IMR-90 (cell line): ENCODE measurements at regions not wholly inside any gene's neighbourhood (a gene's known extent, or its start where the extent isn't known, plus 50 kb on each side); places are given as distances from the start of the nearest gene placed in this dataset.

Source experiments
- ATAC-seq: fragments of 200-7000 bp; cut with Tn5 transposase; 2 replicates; pipeline ENCODE4 v1.9.1; 2020; ENCODE audit warnings: low read depth, mild to moderate bottlenecking, moderate library complexity
- BruUV-seq: library from RNA; stranded (reverse); fragments of 400-500 nt; replicated peaks from 2 replicates; lab custom pipeline; 2021; lab: Mats Ljungman, UMichigan
- CTCF ChIA-PET: fragments of 300-600 bp; formaldehyde crosslinking; extraction: SDS; loops from one replicate; lab custom pipeline; 2021; ENCODE audit warnings: antibody characterized with exemption; lab: Yijun Ruan, JAX
- POLR2A ChIA-PET: fragments of 300-600 bp; sonication (Branson Sonifier 250); formaldehyde crosslinking; loops from one replicate; lab custom pipeline; 2022; ENCODE audit warnings: antibody characterized with exemption; ENCODE audit not compliant: unreplicated experiment; lab: Charles Lee
- DNase-seq: peaks from one replicate; pipeline ENCODE4 v3.0.0; 2013
- H2AFZ ChIP-seq: replicated peaks from 2 replicates; pipeline ENCODE3; 2013; ENCODE audit warnings: low read length, mild to moderate bottlenecking; ENCODE audit not compliant: poor library complexity
- H2AK5ac ChIP-seq: 2 replicates; pipeline ENCODE4 v1.6.1; 2013; ENCODE audit warnings: low read depth, low read length, inconsistent platforms
- H2AK9ac ChIP-seq: replicated peaks from 2 replicates; pipeline ENCODE3; 2013; ENCODE audit warnings: mild to moderate bottlenecking, low read depth, low read length, moderate library complexity; ENCODE audit not compliant: poor library complexity
- H2BK120ac ChIP-seq: 2 replicates; pipeline ENCODE4 v1.6.1; 2013; ENCODE audit warnings: low read depth, low read length, inconsistent platforms
- H2BK15ac ChIP-seq: 3 replicates; pipeline ENCODE4 v1.6.1; 2013; ENCODE audit warnings: low read depth, low read length, inconsistent platforms
- H2BK20ac ChIP-seq: 2 replicates; pipeline ENCODE4 v1.6.1; 2013; ENCODE audit warnings: low read depth, mild to moderate bottlenecking, inconsistent platforms, low read length, moderate library complexity
- H2BK5ac ChIP-seq: 2 replicates; pipeline ENCODE4 v1.6.1; 2013; ENCODE audit warnings: mild to moderate bottlenecking, low read depth, low read length, inconsistent platforms; ENCODE audit not compliant: poor library complexity, severe bottlenecking
- H3K14ac ChIP-seq: replicated peaks from 2 replicates; pipeline ENCODE4 v1.6.1; 2013; ENCODE audit warnings: low read depth, low read length, inconsistent platforms
- H3K18ac ChIP-seq: 2 replicates; pipeline ENCODE4 v1.6.1; 2013; ENCODE audit warnings: low read depth, low read length, control low read depth
- H3K23ac ChIP-seq: 2 replicates; pipeline ENCODE4 v1.6.1; 2013; ENCODE audit warnings: low read depth, low read length, inconsistent platforms
- H3K27ac ChIP-seq: 2 replicates; pipeline ENCODE4 v1.5.1; 2013; ENCODE audit warnings: mild to moderate bottlenecking, control low read depth, low read length; ENCODE audit not compliant: insufficient read depth
- H3K27me3 ChIP-seq: 2 replicates; pipeline ENCODE4 v1.6.1; 2013; ENCODE audit warnings: low read length; ENCODE audit not compliant: control insufficient read depth, insufficient read depth
- H3K36me3 ChIP-seq: 2 replicates; pipeline ENCODE4 v1.6.1; 2013; ENCODE audit warnings: low read length, mixed read lengths; ENCODE audit not compliant: control insufficient read depth, insufficient read depth
- H3K4ac ChIP-seq: 2 replicates; pipeline ENCODE4 v1.6.1; 2013; ENCODE audit warnings: low read depth, low read length, inconsistent platforms
- H3K4me1 ChIP-seq: 2 replicates; pipeline ENCODE4 v1.6.1; 2013; ENCODE audit warnings: low read length, mixed read lengths; ENCODE audit not compliant: control insufficient read depth, insufficient read depth
- H3K4me2 ChIP-seq: 2 replicates; pipeline ENCODE4 v1.6.1; 2013; ENCODE audit warnings: low read depth, mild to moderate bottlenecking, control low read depth, low read length, moderate library complexity
- H3K4me3 ChIP-seq: 2 replicates; pipeline ENCODE4 v1.5.1; 2013; ENCODE audit warnings: low read depth, mild to moderate bottlenecking, control low read depth, low read length, moderate library complexity; ENCODE audit not compliant: insufficient read depth
- H3K56ac ChIP-seq: 2 replicates; pipeline ENCODE4 v1.6.1; 2013; ENCODE audit warnings: low read length, inconsistent platforms; ENCODE audit not compliant: insufficient read depth; ENCODE audit errors: extremely low read depth
- H3K79me1 ChIP-seq, 2 experiments: 2 replicates each; pipeline ENCODE4 v1.6.1; 2013; ENCODE audit warnings: low read length in 2 of 2, inconsistent platforms in 1 of 2, low read depth in 1 of 2
- H3K9ac ChIP-seq: 2 replicates; pipeline ENCODE4 v1.6.1; 2013; ENCODE audit warnings: low read depth, low read length, control low read depth
- H3K9me1 ChIP-seq: 2 replicates; pipeline ENCODE4 v1.6.1; 2013; ENCODE audit warnings: low read length, inconsistent platforms; ENCODE audit not compliant: insufficient read depth
- H3K9me3 ChIP-seq: 2 replicates; pipeline ENCODE4 v1.6.1; 2013; ENCODE audit warnings: low read length; ENCODE audit not compliant: control insufficient read depth, insufficient read depth
- H4K20me1 ChIP-seq: 2 replicates; pipeline ENCODE4 v1.6.1; 2013; ENCODE audit warnings: low read length, inconsistent platforms; ENCODE audit not compliant: insufficient read depth
- H4K5ac ChIP-seq: 2 replicates; pipeline ENCODE4 v1.6.1; 2013; ENCODE audit warnings: mild to moderate bottlenecking, low read depth, low read length, control low read depth
- H4K8ac ChIP-seq, 2 experiments: 2 replicates each; pipeline ENCODE4 v1.6.1; 2013; ENCODE audit warnings: low read depth in 2 of 2, low read length in 2 of 2, control low read depth in 1 of 2, inconsistent platforms in 1 of 2
- H4K91ac ChIP-seq: 2 replicates; pipeline ENCODE4 v1.6.1; 2013; ENCODE audit warnings: low read depth, low read length, inconsistent platforms; ENCODE audit not compliant: insufficient read depth
- BHLHE40 ChIP-seq: fragments of 150-350 bp; IDR thresholded peaks from 2 replicates; pipeline ENCODE4 v1.6.1; 2016; ENCODE audit warnings: mild to moderate bottlenecking, low read depth, low read length
- CEBPB ChIP-seq: IDR thresholded peaks from 2 replicates; pipeline ENCODE4 v1.6.1; 2012; ENCODE audit warnings: low read depth, low read length, improper control_type of control experiment
- CHD1 ChIP-seq: IDR thresholded peaks from 2 replicates; pipeline ENCODE4 v1.6.1; 2012; ENCODE audit warnings: low read depth, low read length, improper control_type of control experiment
- CTCF ChIP-seq: conservative IDR thresholded peaks from 2 replicates; pipeline ENCODE4 v1.5.1; 2012; ENCODE audit warnings: mild to moderate bottlenecking, low read depth, low read length, improper control_type of control experiment
- ELK1 ChIP-seq: fragments of 150-350 bp; IDR thresholded peaks from 2 replicates; pipeline ENCODE4 v1.6.1; 2016; ENCODE audit warnings: low read depth, mild to moderate bottlenecking, low read length, moderate library complexity, borderline replicate concordance
- FOS ChIP-seq: fragments of 150-350 bp; IDR thresholded peaks from 2 replicates; pipeline ENCODE4 v1.6.1; 2016; ENCODE audit warnings: low read depth, low read length
- MAFK ChIP-seq: IDR thresholded peaks from 2 replicates; pipeline ENCODE4 v1.6.1; 2012; ENCODE audit warnings: low read depth, low read length, improper control_type of control experiment
- MAZ ChIP-seq: IDR thresholded peaks from 2 replicates; pipeline ENCODE4 v1.6.1; 2012; ENCODE audit warnings: low read depth, mild to moderate bottlenecking, low read length, improper control_type of control experiment, moderate library complexity, borderline replicate concordance
- MXI1 ChIP-seq: IDR thresholded peaks from 2 replicates; pipeline ENCODE4 v1.6.1; 2012; ENCODE audit warnings: low read depth, mild to moderate bottlenecking, low read length, moderate library complexity, borderline replicate concordance
- NFE2L2 ChIP-seq: fragments of 150-350 bp; IDR thresholded peaks from 2 replicates; pipeline ENCODE4 v1.6.1; 2016; ENCODE audit warnings: low read depth, mild to moderate bottlenecking, low read length
- POLR2A ChIP-seq: IDR thresholded peaks from 2 replicates; pipeline ENCODE4 v1.6.1; 2012; ENCODE audit warnings: mild to moderate bottlenecking, low read depth, low read length
- RAD21 ChIP-seq: IDR thresholded peaks from 2 replicates; pipeline ENCODE4 v1.6.1; 2012; ENCODE audit warnings: low read length, improper control_type of control experiment
- RCOR1 ChIP-seq: IDR thresholded peaks from 2 replicates; pipeline ENCODE4 v1.6.1; 2012; ENCODE audit warnings: mild to moderate bottlenecking, low read length, improper control_type of control experiment; ENCODE audit not compliant: insufficient replicate concordance
- RFX5 ChIP-seq: IDR thresholded peaks from 2 replicates; pipeline ENCODE4 v1.8.0; 2012; ENCODE audit warnings: low read depth, mild to moderate bottlenecking, low read length, moderate library complexity
- SMC3 ChIP-seq: fragments of 150-350 bp; IDR thresholded peaks from 2 replicates; pipeline ENCODE4 v1.6.1; 2016; ENCODE audit warnings: low read depth, mild to moderate bottlenecking, antibody characterized with exemption, low read length, moderate library complexity
- WGBS, 2 experiments: methylation state at CpG; one replicate each; pipeline versions ENCODE4 v1.1.5 to v1.1.7; 2013; ENCODE audit warnings: missing lambda C conversion rate in 2 of 2; ENCODE audit not compliant: insufficient read length in 1 of 2; ENCODE audit errors: extremely low coverage in 2 of 2; 5-methylcytosine and 5-hydroxymethylcytosine counted together
- dilution Hi-C: fragments of 300-500 bp; cut with HindIII; formaldehyde crosslinking; loops from one replicate; pipeline ENCODE4 v1.14.3; 2018; ENCODE audit warnings: low sequenced_read_pairs; ENCODE audit not compliant: unreplicated experiment
- in situ Hi-C: fragments of 300-500 bp; cut with MboI; formaldehyde crosslinking; loops from 3 replicates; pipeline ENCODE4 v1.14.3; 2019; ENCODE audit warnings: low sequenced_read_pairs, inconsistent platforms, mixed read lengths
- intact Hi-C: fragments of 100-400 bp; cut with micrococcal nuclease; formaldehyde crosslinking; loops from 2 replicates; pipeline ENCODE4 v1.10.0; 2022
- TF ChIP-seq, protein P1 (sequence below): fragments of 150-350 bp; IDR thresholded peaks from 2 replicates; pipeline ENCODE4 v1.6.1; 2017; ENCODE audit warnings: mild to moderate bottlenecking, antibody characterized with exemption, low read length, low read depth

GRCh38 chr7:131039836-131040235, 287.8 kb upstream of the MKLN1 start:
- Histone ChIP-seq H3K4me3 (no peak overlapping the region), H3K4me2 (no peak overlapping the region; the same call in 1 of the 2 replicates), H3K14ac (peak overlapping the region; percentile 70; the same call in 1 of the 2 replicates), H4K91ac (peak overlapping the region; percentile 70; the same call in 1 of the 2 replicates), H2BK120ac (peak overlapping the region; percentile 79), H2BK5ac (peak overlapping the region; percentile 72), H3K27me3 (no peaks in the 10 kb centered on the region), H3K9me1 (peaks cover 8% of the 10 kb centered on the region), H2AK5ac (no peak overlapping the region), H3K56ac (no peak overlapping the region; the same call in 1 of the 2 replicates), H2AK9ac (no peak overlapping the region), H3K36me3 (peaks cover 2% of the 10 kb centered on the region; the same call in 1 of the 2 replicates), H4K5ac (no peak overlapping the region), H4K20me1 (peaks cover 10% of the 10 kb centered on the region; the same call in 1 of the 2 replicates), H3K27ac (peak overlapping the region; percentile 38; the same call in 1 of the 2 replicates), H3K79me1 (peaks cover 20 to 52% of the 10 kb centered on the region in 2 experiments), H3K23ac (peak overlapping the region; percentile 77; the same call in 1 of the 2 replicates), H3K18ac (no peak overlapping the region), H3K9me3 (no peaks in the 10 kb centered on the region), H2BK20ac (peak overlapping the region; percentile 57; the same call in 1 of the 2 replicates), H3K9ac (no peak overlapping the region), H4K8ac (peak overlapping the region in 1 of 2 experiments; percentile 59; a peak in 1 of 4 replicates), H3K4ac (peak overlapping the region; percentile 49), H2AFZ (no peak overlapping the region), H3K4me1 (peaks cover 11% of the 10 kb centered on the region), H2BK15ac (no peak overlapping the region)
- ChIA-PET POLR2A (interaction anchor here (0.6 kb wide), 1 partner anchor 118 kb away, joined by 5 read pairs; no protein-coding TSS in a partner anchor), CTCF (interaction anchor here (0.5 to 1.6 kb wide), 11 partner anchors 9 to 326 kb away, joined by 3 to 7 read pairs (median 3); no protein-coding TSS in a partner anchor)
- dilution Hi-C loops (no loop called here), in situ Hi-C loops (no loop called here), intact Hi-C loops (loop anchor here (1.0 to 5.0 kb wide), 4 partner anchors 58 to 143 kb away; no protein-coding TSS in a partner anchor)
- no peak for ATAC-seq
- no CpG with 5 or more reads among the region's 3 CpGs for WGBS, 2 experiments
- no peak for DNase-seq
- no TSS peak for BruUV-seq
- TF ChIP-seq POLR2A (no peak), MXI1 (no peak), RFX5 (no peak), RAD21 (no peak), CTCF (no peak), MAZ (no peak), ELK1 (no peak), CEBPB (no peak), NFE2L2 (no peak), CHD1 (no peak), FOS (no peak), SMC3 (no peak), BHLHE40 (no peak), RCOR1 (no peak), MAFK (no peak)
- TF ChIP-seq, protein P1, sequence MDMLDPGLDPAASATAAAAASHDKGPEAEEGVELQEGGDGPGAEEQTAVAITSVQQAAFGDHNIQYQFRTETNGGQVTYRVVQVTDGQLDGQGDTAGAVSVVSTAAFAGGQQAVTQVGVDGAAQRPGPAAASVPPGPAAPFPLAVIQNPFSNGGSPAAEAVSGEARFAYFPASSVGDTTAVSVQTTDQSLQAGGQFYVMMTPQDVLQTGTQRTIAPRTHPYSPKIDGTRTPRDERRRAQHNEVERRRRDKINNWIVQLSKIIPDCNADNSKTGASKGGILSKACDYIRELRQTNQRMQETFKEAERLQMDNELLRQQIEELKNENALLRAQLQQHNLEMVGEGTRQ: no peak
